K562 (cell line): ENCODE measurements at regions not wholly inside any gene's neighbourhood (a gene's known extent, or its start where the extent isn't known, plus 50 kb on each side); places are given as distances from the start of the nearest gene placed in this dataset.

Experiments
- ATAC-seq: fragments of 200-7000 bp; cut with Tn5 transposase; 3 replicates; pipeline ENCODE4 v1.9.1; 2020; ENCODE audit warnings: moderate library complexity
- BruUV-seq: library from RNA; stranded (reverse); fragments of 400-500 nt; replicated peaks from 2 replicates; lab custom pipeline; 2021; lab: Mats Ljungman, UMichigan
- CTCF ChIA-PET: fragments of 300-600 bp; formaldehyde crosslinking; extraction: SDS; loops from one replicate; lab custom pipeline; 2021; ENCODE audit warnings: low intra/inter-chr PET ratio; lab: Yijun Ruan, JAX
- POLR2A ChIA-PET: fragments of 300-600, 350-650 bp; sonication (Branson Sonifier 250); formaldehyde crosslinking; extraction: SDS; loops from one replicate; lab custom pipeline; 2021; ENCODE audit warnings: antibody characterized with exemption, inconsistent platforms; lab: Yijun Ruan, JAX
- DNase-seq, 4 experiments: peaks; one replicate each; pipeline versions ENCODE4 v3.0.0 to v3.0.0-alpha.2; 2011 to 2018; ENCODE audit warnings: low spot score in 3 of 4, mixed read lengths in 3 of 4; ENCODE audit errors: extremely low read depth in 1 of 4
- FAIRE-seq: peaks from 2 replicates; lab custom pipeline; 2011; peaks lifted over from hg19 to GRCh38; lab: Jason Lieb, UNC
- H2AFZ ChIP-seq: 2 replicates; pipeline ENCODE4 v1.6.0; 2011; ENCODE audit warnings: low read depth, low read length, control low read depth, inconsistent platforms
- H3K27ac ChIP-seq: fragments of 200-600 bp; 3 replicates; pipeline ENCODE4 v1.8.0; 2011; ENCODE audit warnings: low read depth, mild to moderate bottlenecking, control low read depth, inconsistent platforms, low read length, moderate library complexity, mixed read lengths; ENCODE audit errors: extremely low read depth
- H3K27me3 ChIP-seq, 2 experiments: fragments of 300-600 bp in 1 of 2; 2 replicates in 1 of 2; 3 replicates in 1 of 2; pipeline versions ENCODE4 v1.6.0 to v1.8.0; 2011; ENCODE audit warnings: inconsistent platforms in 2 of 2, low read length in 2 of 2, mild to moderate bottlenecking in 1 of 2, mixed read lengths in 1 of 2, moderate library complexity in 1 of 2; ENCODE audit not compliant: control insufficient read depth in 2 of 2, insufficient read depth in 2 of 2
- H3K36me3 ChIP-seq: fragments of 300-600 bp; 3 replicates; pipeline ENCODE4 v1.8.0; 2011; ENCODE audit warnings: mild to moderate bottlenecking, low read length, inconsistent platforms; ENCODE audit not compliant: control insufficient read depth, insufficient read depth
- H3K4me1 ChIP-seq, 2 experiments: fragments of 200-600 bp in 1 of 2; replicated peaks in 1 of 2; 2 replicates in 1 of 2; 3 replicates in 1 of 2; pipeline versions ENCODE4 v1.5.1 to v1.8.0; 2011; ENCODE audit warnings: inconsistent platforms in 2 of 2, low read length in 2 of 2, mild to moderate bottlenecking in 1 of 2, mixed read lengths in 1 of 2, moderate library complexity in 1 of 2; ENCODE audit not compliant: control insufficient read depth in 2 of 2, insufficient read depth in 2 of 2
- H3K4me2 ChIP-seq: 2 replicates; pipeline ENCODE4 v1.6.1; 2011; ENCODE audit warnings: low read length, control low read depth, inconsistent platforms, mixed read lengths; ENCODE audit not compliant: insufficient read depth
- H3K4me3 ChIP-seq: fragments of 200-600 bp; sonication (generic), shearing (Covaris generic); 2 replicates; pipeline ENCODE4 v1.5.1; 2016; ENCODE audit warnings: control low read depth, inconsistent platforms
- H3K79me2 ChIP-seq: fragments of 200-600 bp; 3 replicates; pipeline ENCODE4 v1.8.0; 2011; ENCODE audit warnings: low read length, inconsistent platforms; ENCODE audit not compliant: control insufficient read depth, insufficient read depth
- H3K9ac ChIP-seq, 2 experiments: 2 replicates each; pipeline versions ENCODE4 v1.6.0 to v1.6.1; 2011; ENCODE audit warnings: low read depth in 2 of 2, low read length in 2 of 2, control low read depth in 1 of 2, inconsistent platforms in 1 of 2, mild to moderate bottlenecking in 1 of 2, mixed read lengths in 1 of 2; ENCODE audit not compliant: insufficient read depth in 1 of 2
- H3K9me1 ChIP-seq: one replicate; pipeline ENCODE4 v1.6.0; 2011; ENCODE audit warnings: inconsistent platforms, mild to moderate bottlenecking, low read length, moderate library complexity; ENCODE audit not compliant: control insufficient read depth, insufficient read depth
- H3K9me3 ChIP-seq: replicated peaks from 2 replicates; pipeline ENCODE4 v1.5.1; 2011; ENCODE audit warnings: low read depth, low read length, inconsistent platforms; ENCODE audit not compliant: control insufficient read depth, insufficient read depth
- H4K20me1 ChIP-seq: replicated peaks from 2 replicates; pipeline ENCODE4 v1.6.1; 2011; ENCODE audit warnings: low read length, inconsistent platforms, mixed read lengths; ENCODE audit not compliant: control insufficient read depth, insufficient read depth
- ARID1B ChIP-seq: fragments of 450-650 bp; IDR thresholded peaks from 2 replicates; pipeline ENCODE4 v1.6.1; 2016; ENCODE audit warnings: antibody characterized with exemption, mild to moderate bottlenecking, inconsistent platforms
- JUN ChIP-seq, 2 experiments: sonication (generic) in 1 of 2; formaldehyde crosslinking in 1 of 2; IDR thresholded peaks; 2 replicates each; pipeline versions ENCODE4 v1.6.1 to v1.8.0; 2012 to 2022; ENCODE audit warnings: borderline replicate concordance in 2 of 2, mild to moderate bottlenecking in 2 of 2, improper control_type of control experiment in 1 of 2, low read depth in 1 of 2, low read length in 1 of 2, missing genetic modification reagents in 1 of 2
- MECOM ChIP-seq: fragments of 250-450 bp; sonication (Bioruptor Pico); IDR thresholded peaks from 2 replicates; pipeline ENCODE4 v1.8.0; 2022; ENCODE audit warnings: inconsistent platforms
- MEF2A ChIP-seq: IDR thresholded peaks from 2 replicates; pipeline ENCODE4 v1.6.1; 2011; ENCODE audit warnings: low read depth, mild to moderate bottlenecking, low read length, moderate library complexity; ENCODE audit not compliant: control insufficient read depth
- SIN3B ChIP-seq: fragments of 450-650 bp; IDR thresholded peaks from 2 replicates; pipeline ENCODE4 v1.6.1; 2017; ENCODE audit warnings: low read depth, mild to moderate bottlenecking, moderate library complexity
- SMAD4 ChIP-seq: fragments of 250-450 bp; sonication (Bioruptor Pico); conservative IDR thresholded peaks from 2 replicates; pipeline ENCODE4 v1.8.0; 2021; ENCODE audit warnings: inconsistent platforms, mild to moderate bottlenecking, moderate library complexity
- U2AF1 ChIP-seq: fragments of 200-400 bp; formaldehyde crosslinking; optimal IDR thresholded peaks from 2 replicates; pipeline ENCODE3; 2017; ENCODE audit warnings: mild to moderate bottlenecking, low read depth, low read length, moderate library complexity
- ZNF589 ChIP-seq: fragments of 200-800 bp; sonication (Bioruptor generic); IDR thresholded peaks from 2 replicates; pipeline ENCODE4 v1.6.1; 2016; ENCODE audit warnings: low read depth, missing genetic modification characterization, missing compliant biosample characterization
- WGBS: fragments of 100-300 bp; shearing (Covaris generic); methylation state at CpG from one replicate; pipeline ENCODE4 v1.1.6; 2016; ENCODE audit warnings: low coverage, mixed read lengths; ENCODE audit not compliant: insufficient coverage; ENCODE audit errors: missing lambda C conversion rate; 5-methylcytosine and 5-hydroxymethylcytosine counted together
- in situ Hi-C: fragments of 300-500 bp; cut with MboI; formaldehyde crosslinking; loops from 4 replicates; pipeline ENCODE4 v1.15.0; 2018; ENCODE audit warnings: inconsistent platforms, mixed read lengths
- intact Hi-C: fragments of 100-400 bp; cut with micrococcal nuclease; formaldehyde crosslinking; loops from 2 replicates; pipeline ENCODE4 v1.14.2; 2022

- Histone ChIP-seq H3K9me3 (no peaks in the 10 kb centered on the region), H3K9me1 (no peaks in the 10 kb centered on the region), H3K36me3 (no peaks in the 10 kb centered on the region), H2AFZ (no peak overlapping the region), H3K79me2 (no peaks in the 10 kb centered on the region), H3K27me3 (no peaks in the 10 kb centered on the region), H3K4me1 (no peaks in the 10 kb centered on the region), H3K27ac (no peak overlapping the region), H3K9ac (no peak overlapping the region), H4K20me1 (no peaks in the 10 kb centered on the region), H3K4me2 (no peak overlapping the region), H3K4me3 (no peak overlapping the region)
- POLR2A ChIA-PET: no interaction called here
- no peak for TF ChIP-seq ZNF589 (CRISPR knock-in tag)
- no peak for TF ChIP-seq ARID1B
- no peak for TF ChIP-seq SIN3B
- no peak for TF ChIP-seq U2AF1
- TF ChIP-seq MECOM (CRISPR knock-in tag): no peak
- no peak for TF ChIP-seq SMAD4
- no peak for TF ChIP-seq MEF2A
- TF ChIP-seq JUN (IDR thresholded peaks at IDR 0.05; ENCODE audit: borderline replicate concordance, low read depth, low read length): no peak
- TF ChIP-seq JUN (CRISPR knock-in tag; IDR thresholded peaks at IDR 0.05; ENCODE audit: borderline replicate concordance): no peak
- CTCF ChIA-PET: interaction anchor here (0.6 kb wide), 1 partner anchor 525 kb away, joined by 4 read pairs; no protein-coding TSS in a partner anchor
- ATAC-seq (no peak), DNase-seq (no peak), FAIRE-seq (no peak)
- in situ Hi-C loops: no loop called here
- no TSS peak for BruUV-seq
- intact Hi-C loops: no loop called here
- 0% methylated on average over 1 of the region's 1 CpG for WGBS
Observed at GRCh38 chr7:110209884-110210283, 881.0 kb upstream of the LRRN3 start.
